HG02678 (cell line): ENCODE measurements at regions not wholly inside any gene's neighbourhood (a gene's known extent, or its start where the extent isn't known, plus 50 kb on each side); places are given as distances from the start of the nearest gene placed in this dataset.

Source experiments
- ATAC-seq: cut with Tn5 transposase; IDR thresholded peaks from one replicate; pipeline ENCODE4 v1.9.1; 2021; ENCODE audit warnings: mild to moderate bottlenecking, moderate library complexity; ENCODE audit not compliant: unreplicated experiment

DNA sequence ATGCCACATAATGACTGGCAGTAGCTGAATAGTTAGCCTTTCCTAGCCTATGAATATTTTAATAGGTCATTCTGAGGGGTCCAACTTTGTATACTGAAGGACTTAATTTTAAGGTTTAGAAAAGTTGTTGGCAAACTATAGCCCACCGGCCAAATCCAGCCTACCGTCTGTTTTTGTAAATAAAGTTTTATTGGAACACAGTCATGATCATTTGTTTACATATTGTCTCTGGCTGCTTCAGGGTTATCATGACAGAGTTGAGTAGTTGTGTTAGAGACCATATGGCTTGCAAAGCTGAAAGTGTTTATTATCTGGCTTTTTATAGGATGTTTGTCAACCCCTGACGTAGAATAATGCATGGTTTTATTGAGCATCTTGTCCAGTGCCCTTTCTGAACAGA is 73.4 kb downstream of the NTMT2 start:
- no peak for ATAC-seq

DNA sequence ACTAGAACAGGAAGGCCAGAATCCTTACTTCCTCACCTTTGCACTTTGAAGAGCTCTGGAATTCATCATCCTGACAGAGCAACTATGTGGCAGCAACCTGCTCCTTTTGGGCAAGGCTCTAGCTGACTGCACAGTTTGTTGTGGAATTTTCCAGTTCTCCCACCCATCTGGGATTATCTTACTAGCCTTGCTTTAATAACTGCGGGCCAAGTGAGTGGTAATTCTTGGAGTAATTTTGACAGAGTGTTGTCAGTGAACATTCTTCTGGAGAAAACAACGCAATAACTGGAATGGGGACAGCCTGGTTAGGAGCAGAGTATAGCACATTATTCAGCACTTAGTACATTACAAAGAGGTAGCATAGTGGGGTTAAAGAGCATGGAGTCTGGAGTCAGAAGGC is 75.3 kb downstream of the NTMT2 start:
- no peak for ATAC-seq

DNA sequence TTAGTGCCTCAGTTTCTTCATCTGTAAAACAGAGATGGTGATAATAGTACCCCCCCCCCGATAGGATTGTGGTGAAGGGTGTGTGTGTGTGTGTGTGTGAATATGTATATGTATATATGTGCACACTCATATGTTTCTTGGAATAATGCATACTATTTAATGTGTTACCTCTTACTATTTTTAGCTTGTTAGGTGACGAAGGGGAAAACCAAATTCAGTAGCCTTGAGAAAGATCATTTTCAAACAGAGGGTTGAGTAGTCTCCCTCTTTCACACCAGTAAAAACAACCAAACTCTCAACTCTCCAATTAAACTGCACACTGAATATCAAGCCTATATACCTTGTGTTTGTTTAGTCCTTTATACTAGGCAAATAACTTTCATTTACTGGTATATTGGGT is 75.7 kb downstream of the NTMT2 start:
- ATAC-seq = no peak

DNA sequence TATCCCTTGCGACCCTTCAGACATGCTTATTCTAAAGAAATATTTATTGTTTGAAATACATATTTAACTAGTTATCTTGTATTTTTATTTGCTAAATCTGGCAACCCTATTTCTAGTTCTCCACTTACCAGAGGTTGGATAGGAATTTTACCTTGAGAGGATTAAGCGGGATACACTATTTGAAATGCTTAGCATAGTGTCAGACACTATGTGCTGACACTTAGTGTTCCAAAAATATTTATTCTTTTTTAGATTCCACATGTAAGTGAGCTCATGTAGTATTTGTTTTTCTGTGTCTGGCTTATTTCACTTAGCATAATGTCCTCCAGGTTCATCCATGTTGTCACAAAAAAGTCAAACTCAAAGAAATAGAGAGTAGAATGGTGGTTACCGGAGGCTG is 78.7 kb downstream of the NTMT2 start:
- no peak for ATAC-seq

DNA sequence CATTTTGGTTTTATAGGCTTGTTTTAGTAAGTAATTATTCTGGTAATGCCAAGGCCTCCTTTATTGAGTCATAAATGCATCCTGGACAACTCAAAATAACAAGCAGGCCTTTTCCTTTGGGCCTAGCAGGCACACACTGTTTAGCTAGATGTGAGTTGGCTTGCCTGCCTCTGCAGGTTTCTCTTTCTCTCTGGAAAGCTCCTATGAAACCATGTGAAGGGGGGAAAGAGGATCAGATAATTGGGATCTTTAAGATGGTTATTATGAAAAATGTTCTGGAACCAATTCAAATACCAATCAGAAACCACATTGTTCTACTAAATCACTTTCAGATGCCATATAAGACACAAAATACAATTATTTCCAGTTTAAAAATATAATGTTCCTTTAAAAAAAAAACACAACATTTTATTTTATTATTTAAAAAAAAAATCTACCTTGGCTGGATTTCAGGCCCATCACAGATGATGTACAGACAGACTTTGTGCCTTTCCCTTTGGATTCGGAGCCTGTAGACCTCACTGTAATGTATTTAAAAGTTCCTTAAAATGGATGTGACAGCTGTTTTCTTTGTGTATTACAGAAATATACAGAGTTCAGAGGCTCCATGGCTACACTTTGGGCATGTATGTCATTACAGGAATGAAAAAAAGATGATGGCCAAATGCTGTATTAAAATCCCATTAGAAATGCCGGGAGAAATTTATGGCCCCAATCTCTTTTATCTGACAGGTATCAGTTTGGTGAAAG is 80.2 kb downstream of the NTMT2 start:
- no peak for ATAC-seq

DNA sequence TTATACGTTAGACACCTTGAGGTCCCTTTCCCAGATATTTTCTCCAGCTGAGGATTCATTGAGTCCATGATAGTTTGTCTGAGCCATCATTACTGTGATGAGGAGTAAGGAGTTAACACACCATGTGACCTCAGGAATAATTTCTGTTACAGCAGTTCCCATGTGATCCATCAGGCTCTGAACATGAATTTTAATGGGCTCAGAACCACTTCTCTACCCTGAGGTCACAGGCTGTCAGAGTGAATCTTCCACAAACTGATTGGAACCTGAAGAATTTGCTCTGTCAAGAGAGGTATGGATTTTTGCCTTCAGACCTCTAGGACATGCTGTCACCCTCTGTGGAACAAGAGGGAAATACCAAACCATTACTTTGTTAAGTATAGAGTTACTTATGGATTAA is 81.0 kb downstream of the NTMT2 start:
- ATAC-seq = no peak

DNA sequence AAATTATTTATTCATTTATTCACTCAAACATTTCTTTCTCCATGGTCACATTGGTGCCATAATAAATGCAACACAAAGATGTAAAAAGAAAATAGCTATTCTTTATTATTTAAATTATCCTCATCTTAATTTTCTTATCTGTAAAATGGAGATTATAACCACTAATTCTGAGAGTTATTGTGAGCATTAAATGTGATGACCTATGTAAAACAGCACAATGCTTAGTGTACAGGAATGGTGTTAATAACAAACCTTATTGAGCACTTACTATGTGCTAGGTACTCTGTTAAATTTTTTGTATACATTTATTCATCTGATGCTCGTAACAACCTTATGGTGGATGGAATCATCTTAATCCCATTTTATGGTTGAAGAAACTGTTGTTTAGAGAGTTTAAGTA is 84.6 kb downstream of the NTMT2 start:
- ATAC-seq = no peak

DNA sequence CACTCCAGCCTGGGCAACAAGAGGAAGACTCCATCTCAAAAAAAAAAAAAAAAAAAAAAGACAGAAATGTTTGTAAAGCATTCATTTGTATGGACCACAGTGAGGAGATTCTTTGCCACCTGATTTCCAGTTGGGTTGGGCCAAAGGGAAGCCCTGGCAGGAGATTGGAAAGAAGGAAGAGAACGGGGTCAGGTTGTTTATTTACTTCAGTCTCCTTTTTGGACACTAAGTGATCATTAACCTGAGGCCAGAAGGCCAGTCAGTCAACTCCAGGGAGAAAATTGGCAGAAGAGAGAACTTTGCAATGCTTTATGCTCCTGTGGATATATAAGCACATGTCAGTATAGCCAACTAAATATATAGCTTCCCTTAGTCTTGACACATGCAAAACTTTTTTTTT is 85.9 kb downstream of the NTMT2 start:
- no peak for ATAC-seq

DNA sequence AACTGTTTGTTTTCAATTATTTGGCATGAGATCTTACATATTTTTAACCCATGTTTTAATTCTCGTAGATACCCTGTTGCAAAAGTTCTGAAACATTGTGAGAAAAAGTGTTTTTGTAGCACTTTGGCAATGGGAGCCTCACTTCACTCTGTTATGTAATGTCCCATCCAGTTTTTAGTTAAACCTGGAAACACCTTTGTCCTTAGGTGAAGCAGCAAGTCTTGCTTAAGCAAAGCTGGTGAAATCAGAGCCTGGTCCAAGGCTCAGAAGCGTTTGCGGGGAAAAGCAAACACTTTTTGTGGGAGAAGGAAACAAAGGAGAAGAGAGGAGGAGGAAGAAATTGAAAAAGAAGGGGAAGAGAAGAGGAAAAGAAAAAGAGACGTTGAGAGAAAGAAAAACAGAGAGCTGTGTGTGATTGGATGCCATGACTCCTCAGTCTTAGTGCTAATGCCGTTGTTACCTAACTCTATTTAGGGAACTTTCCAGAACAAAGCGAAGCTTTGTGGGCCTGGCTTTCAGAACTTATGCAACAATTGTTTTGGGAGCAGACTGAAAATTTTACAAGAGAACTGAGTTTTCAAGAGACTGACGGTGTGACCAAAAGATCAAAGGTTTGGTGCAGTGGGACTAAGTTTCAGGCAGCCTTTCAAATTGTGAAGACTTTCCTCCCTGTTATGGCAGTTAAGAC is 93.1 kb downstream of the NTMT2 start:
- no peak for ATAC-seq

DNA sequence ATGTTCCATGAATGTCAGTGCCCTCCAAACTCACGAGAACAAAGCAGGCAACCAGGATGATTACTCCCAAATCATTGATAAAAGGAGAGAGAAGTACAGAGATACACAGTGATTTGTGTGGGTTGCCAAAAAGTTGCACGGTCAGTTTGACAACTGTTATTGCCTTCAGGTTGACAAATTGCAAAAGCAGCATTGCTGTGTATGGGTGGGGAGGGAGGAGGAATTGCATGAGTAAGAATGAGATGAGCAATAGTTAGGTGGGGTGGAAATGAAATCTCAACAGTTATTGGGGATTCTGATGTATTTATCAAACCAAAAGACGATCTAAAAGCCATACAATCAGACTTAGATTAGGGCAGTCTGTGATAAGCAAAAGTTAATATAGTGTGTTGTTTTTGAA is 93.7 kb downstream of the NTMT2 start:
- no peak for ATAC-seq

DNA sequence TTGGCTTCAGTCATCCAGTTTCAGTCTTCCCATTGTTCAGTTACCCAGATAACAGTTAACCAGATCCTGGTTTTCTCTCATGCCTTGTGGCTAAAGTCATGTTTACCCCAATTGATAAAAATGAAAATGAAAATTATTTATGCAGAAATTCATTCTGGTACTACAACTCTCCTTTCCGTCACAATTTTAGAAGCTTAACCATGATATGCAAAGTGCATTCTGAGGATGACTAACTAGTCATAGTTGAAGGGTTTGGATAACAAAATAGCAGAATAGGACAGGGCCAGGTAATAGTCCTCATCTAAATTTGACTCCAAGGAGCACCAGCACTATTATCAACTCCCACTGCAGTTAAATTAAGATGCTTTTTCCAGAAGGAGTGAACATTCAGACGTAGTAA is 94.7 kb downstream of the NTMT2 start:
- ATAC-seq = peak; percentile 69

DNA sequence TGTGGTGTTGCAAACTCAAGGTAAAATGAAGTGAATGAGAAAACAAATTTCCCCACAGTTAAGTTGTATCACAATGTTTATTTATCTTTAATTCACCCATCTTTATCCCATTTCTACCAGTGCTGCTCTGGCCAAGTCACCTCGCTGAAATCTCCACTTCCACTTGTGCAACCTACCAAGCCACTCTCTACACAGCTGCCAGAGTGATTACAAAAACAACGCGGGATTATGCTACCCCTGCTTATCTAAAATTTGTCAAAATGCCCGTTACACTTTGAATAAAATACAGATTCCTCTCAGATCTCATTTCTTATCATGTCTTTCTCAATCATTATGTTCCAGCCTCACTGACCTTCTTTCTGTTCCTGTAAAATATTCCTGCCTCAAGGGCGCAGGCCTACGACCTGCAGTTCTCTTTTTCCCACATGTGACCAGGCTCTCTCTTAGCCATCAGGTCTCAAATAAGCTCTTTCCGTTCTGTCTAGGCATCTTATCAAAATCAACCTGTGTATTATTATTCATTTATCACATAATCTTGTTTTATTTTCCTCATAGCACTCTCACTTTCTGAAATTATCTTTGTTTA is 95.6 kb downstream of the NTMT2 start:
- ATAC-seq = no peak

DNA sequence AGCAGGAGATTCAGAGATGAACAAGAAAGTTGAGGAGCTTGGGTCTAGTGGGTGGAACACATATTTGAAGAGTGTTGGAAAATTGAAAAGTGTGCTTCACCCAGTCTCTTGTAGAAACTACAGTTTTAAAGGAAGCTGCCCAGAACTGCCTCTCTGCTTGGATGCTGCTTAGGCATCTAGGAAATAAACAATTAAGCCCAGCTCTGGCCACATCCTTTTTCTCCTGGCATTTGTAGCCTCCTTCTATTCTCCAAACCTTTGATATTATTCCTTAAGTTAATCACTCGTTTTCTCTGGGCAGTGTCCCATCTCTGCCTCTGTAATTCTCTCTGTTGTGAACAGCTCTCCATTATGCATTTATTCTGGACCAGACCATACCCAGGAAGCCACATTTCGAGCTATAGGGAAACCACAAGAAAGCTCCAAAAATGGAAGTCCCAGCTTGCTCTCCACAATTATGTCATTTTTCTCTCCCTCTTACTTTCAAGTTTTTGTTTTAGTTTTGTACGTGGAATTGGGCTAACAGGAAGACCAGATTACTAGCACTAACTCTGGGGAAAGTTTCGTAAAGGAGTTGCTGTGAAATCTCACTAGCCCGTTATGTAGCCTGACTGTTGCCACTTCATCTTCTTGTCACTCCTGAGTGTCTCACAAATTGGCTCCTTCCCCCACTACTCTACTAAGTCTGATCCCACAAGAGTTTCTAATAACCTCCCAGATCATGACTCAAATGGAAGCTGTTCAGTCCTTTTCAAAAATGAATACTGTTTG is 102.2 kb downstream of the NTMT2 start:
- ATAC-seq = no peak

DNA sequence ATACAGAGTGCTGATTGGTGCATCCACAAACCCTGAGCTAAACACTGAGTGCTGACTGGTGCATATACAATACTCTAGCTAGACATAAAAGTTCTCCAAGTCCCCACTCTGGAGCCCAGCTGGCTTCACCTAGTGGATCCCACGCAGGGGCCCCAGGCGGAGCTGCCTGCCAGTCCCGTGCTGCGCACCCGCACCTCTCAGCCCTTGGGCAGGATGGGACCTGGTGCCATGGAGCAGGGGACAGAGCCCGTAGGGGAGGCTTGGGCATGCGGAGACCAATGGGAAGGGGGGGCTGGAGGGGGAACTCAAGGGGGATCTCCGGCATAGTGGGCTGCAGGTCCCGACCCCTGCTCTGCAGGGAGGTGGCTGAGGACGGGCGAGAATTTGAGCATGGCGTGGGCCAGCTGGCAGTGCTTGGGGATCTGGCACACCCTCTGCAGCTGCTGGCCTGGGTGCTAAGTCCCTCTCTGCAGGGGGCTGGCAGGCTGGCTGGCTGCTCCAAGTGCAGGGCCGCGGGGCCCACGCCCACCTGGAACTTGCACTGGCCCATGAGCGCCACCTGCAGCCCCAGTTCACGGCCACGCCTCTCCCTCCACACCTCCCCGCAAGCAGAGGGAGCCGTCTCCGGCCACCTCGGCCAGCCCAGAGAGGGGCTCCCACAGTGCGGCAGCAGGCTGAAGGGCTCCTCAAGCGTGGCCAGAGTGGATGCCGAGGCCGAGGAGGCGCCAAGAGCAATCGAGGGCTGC is 104.9 kb downstream of the NTMT2 start:
- ATAC-seq = no peak

DNA sequence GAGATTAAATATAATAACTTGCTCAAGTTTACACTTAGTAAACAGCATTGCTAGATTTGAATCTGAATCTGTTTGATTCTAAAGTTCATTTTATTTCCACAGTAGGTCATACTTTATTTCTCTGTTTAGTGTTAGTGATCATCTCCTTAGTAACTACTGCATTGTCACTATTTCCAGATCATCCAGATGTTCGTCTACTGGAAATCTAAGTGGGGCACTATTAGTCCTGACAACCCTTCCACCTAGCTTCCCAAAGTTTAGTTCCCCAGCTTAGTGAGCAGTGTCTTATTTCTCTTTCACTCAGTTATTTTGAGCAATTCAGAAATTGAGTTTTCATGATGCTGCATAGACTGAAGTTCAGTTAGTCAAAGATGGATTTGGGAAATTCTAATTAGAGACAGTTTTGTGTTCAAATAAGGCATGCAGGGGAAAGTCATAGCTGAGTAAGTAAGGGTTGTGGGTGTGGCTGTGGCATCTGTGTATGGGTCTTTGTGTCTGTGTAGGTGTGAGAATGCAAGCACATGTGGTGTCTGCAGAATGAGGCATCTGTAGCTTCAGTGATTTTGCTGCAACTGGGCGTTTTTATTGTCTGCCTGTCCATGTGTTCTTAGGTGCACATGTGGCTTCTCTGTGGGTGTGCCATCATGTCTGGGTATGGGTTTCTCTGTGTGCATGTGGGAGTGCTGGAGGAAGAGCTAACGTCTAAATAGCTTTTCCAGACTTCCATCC is 107.3 kb downstream of the NTMT2 start:
- ATAC-seq = no peak

DNA sequence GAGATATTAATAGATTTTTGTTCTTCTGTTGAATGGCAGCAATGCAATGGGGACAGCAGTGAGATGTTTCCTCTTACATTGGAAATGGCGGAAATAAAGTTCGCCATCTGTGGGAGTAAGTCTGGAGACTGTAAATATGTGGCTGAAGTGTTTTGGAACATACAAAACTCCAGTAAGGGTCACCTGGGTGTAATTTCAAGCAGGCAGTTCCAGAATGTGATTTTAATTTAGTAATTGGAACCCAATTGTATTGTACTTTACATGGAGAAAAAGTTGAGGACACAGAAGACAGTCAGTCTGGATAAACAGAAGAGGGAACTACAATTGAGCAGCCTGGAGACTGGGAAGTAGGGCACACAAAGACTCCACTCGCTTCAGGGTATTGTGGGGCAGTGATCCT is 108.6 kb downstream of the NTMT2 start:
- no peak for ATAC-seq

DNA sequence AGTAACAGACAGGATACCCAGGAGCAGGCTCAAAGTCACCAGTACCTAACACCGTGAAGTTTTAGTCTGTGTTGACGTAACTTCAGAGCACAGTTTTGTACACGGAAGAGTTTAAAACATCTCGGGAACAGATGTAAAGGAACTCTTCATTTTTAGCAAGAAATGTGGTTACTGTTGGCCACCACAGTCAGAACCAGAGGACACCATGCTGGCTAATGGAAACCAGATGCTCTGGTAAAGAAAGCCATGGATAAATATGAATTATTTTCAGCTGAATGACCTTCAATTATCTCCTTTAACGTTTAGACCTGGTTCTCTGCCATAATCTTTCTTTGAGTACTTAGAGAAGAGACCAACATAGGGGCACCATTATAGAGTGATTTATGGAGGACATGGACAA is 115.9 kb downstream of the NTMT2 start:
- no peak for ATAC-seq

DNA sequence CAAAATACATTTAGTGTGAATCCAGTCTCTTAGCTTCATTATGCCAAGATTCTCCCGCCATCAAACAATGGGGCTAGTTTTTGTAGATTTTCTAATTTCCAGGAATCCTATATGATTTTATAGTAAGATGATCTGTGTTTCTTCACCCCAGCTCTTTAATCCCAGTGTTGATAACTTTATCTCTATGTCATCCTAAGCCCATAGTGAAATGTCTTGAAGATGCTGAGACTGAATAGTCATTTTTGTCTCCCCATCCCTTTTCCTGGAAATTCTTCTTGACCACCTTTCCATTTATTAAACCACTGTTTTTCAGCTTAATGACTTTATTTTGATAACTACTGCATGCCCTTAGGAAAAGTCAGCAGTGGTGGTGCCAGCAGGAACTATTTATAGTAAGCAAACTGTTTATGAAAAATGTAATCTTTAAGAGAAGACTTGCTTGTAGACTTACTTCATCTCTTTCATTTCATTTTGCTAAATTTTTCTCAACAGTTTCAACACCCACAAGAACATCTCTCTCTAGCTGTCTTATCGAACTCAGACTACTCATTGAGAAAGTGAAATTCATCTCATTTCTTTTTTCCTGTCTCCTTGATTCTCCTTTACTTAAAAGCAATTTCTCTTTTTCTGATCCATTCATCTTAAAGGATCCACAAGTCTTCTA is 116.6 kb downstream of the NTMT2 start:
- ATAC-seq = no peak

DNA sequence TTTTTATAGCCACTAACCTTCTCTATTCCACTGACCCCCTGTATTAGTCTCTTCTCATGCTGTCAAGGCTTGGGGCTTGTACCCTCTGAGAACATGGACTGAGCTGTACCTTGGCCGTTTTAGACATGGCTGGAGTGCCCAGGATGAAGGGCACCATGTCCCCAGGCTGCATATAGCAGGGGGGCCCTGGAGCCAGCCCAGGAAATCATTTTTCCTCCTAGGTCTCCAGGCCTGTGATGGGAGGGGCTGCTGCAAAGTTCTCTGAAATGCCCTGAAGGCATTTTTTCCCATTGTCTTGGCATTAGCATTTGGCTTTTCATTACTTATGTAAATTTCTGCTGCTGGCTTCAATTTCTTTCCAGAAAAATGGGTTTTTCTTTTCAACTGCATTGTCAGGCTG is 119.5 kb downstream of the NTMT2 start:
- ATAC-seq = no peak

DNA sequence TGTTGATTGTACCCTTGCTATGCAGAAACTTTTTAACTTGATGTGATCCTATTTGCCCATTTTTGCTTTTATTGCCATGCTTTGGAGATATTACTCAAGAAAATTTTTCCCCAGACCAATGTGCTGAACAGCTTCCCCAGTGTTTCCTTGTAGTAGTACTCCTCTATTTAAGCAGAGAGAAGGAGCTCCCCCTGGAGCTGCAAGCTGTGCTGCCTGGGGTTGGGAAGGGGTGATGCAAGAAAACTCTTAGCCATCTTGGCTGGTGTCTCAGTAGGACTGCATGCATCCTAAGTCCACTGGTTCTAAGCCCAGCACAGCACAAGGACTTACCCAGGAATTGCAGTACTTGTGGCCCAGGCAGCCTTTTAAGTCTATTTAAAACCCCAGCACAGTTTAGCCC is 121.6 kb downstream of the NTMT2 start:
- no peak for ATAC-seq
